ENCODE measurements at regions not wholly inside any gene's neighbourhood (a gene's known extent, or its start where the extent isn't known, plus 50 kb on each side); places are given as distances from the start of the nearest gene placed in this dataset.

- DNase-seq = no peak
Measured at GRCh38 chr13:50104493-50104892, 89.2 kb downstream of the KCNRG start.

GRCh38 chr13:50106559-50106958, 91.3 kb downstream of the KCNRG start:
- DNase-seq = no peak

GRCh38 chr13:50107205-50107604, 92.0 kb downstream of the KCNRG start:
- DNase-seq = no peak

- no peak for DNase-seq
Measured at GRCh38 chr13:50114961-50115360, 99.7 kb downstream of the KCNRG start.

- no peak for DNase-seq
Measured at GRCh38 chr13:50115695-50116094, 100.5 kb downstream of the KCNRG start.

GRCh38 chr13:50116430-50116973, 101.3 kb downstream of the KCNRG start:
- no peak for DNase-seq

GRCh38 chr13:50119591-50119990, 104.3 kb downstream of the KCNRG start:
- peak; percentile 68 for DNase-seq

GRCh38 chr13:50122455-50122854, 107.2 kb downstream of the KCNRG start:
- peak; percentile 58 for DNase-seq

- no peak for DNase-seq
Measured at GRCh38 chr13:50123002-50123401, 107.8 kb downstream of the KCNRG start.

- DNase-seq = no peak
Measured at GRCh38 chr13:50123515-50123861, 108.2 kb downstream of the KCNRG start.

GRCh38 chr13:50123862-50124535, 108.8 kb downstream of the KCNRG start:
- DNase-seq = peak; percentile 89

- peak; percentile 98 for DNase-seq
Measured at GRCh38 chr13:50124536-50125303, 109.5 kb downstream of the KCNRG start.

- no peak for DNase-seq
Measured at GRCh38 chr13:50125304-50125553, 110.0 kb downstream of the KCNRG start.

GRCh38 chr13:50125554-50126262, 110.5 kb downstream of the KCNRG start:
- DNase-seq = peak; percentile 95

- peak; percentile 75 for DNase-seq
Measured at GRCh38 chr13:50126263-50126992, 111.2 kb downstream of the KCNRG start.

- peak; percentile 74 for DNase-seq
Measured at GRCh38 chr13:50126993-50127725, 111.9 kb downstream of the KCNRG start.

- no peak for DNase-seq
Measured at GRCh38 chr13:50127726-50128291, 112.6 kb downstream of the KCNRG start.

- DNase-seq = no peak
Measured at GRCh38 chr13:50128428-50128931, 113.2 kb downstream of the KCNRG start.

- no peak for DNase-seq
Measured at GRCh38 chr13:50129081-50129705, 113.9 kb downstream of the KCNRG start.

- no peak for DNase-seq
Measured at GRCh38 chr13:50129706-50130122, 114.5 kb downstream of the KCNRG start.
